Sigmoid colon (tissue), 6 donors: ENCODE measurements at regions not wholly inside any gene's neighbourhood (a gene's known extent, or its start where the extent isn't known, plus 50 kb on each side); places are given as distances from the start of the nearest gene placed in this dataset.

Experiments
- DNase-seq: peaks from one replicate; pipeline ENCODE4 v3.0.0-alpha.2; 2019
- H3K27ac ChIP-seq, 4 donors: fragments of 200-600 bp; sonication (generic); one replicate each; pipeline ENCODE4 v1.5.1; 2016 to 2019; ENCODE audit warnings: mild to moderate bottlenecking in 1 of 4
- H3K27me3 ChIP-seq, 3 donors: fragments of 200-600 bp; sonication (generic); one replicate each; pipeline ENCODE4 v1.5.1; 2019; ENCODE audit warnings: mild to moderate bottlenecking in 1 of 3
- H3K36me3 ChIP-seq, 4 donors: fragments of 200-600 bp; sonication (generic); one replicate each; pipeline ENCODE4 v1.5.1; 2016 to 2019
- H3K4me1 ChIP-seq, 4 donors: fragments of 200-600 bp; sonication (generic); one replicate each; pipeline ENCODE4 v1.5.1; 2017 to 2019
- H3K4me3 ChIP-seq, 4 donors: fragments of 200-600 bp; sonication (generic); one replicate each; pipeline ENCODE4 v1.5.1; 2017 to 2019; ENCODE audit warnings: mild to moderate bottlenecking in 2 of 4, moderate library complexity in 1 of 4
- H3K9me3 ChIP-seq, 4 donors: fragments of 200-600 bp in 3 of 4; sonication (generic) in 3 of 4; one replicate each; pipeline versions ENCODE4 v1.5.1 to v1.6.1; 2013 to 2019
- CTCF ChIP-seq, 4 experiments: fragments of 450-650 bp in 3 of 4; fragments of 200-600 bp in 1 of 4; IDR thresholded peaks; one replicate each; pipeline ENCODE4 v1.5.1; 2016 to 2019; ENCODE audit warnings: antibody characterized with exemption in 4 of 4, mild to moderate bottlenecking in 3 of 4, moderate library complexity in 2 of 4
- EP300 ChIP-seq, 4 donors: sonication (generic); formaldehyde crosslinking; IDR thresholded peaks; one replicate each; pipeline ENCODE4 v1.6.1; 2017; ENCODE audit warnings: antibody characterized with exemption in 4 of 4
- POLR2A ChIP-seq, 2 donors: fragments of 450-650 bp; IDR thresholded peaks; one replicate each; pipeline ENCODE4 v1.6.1; 2016; ENCODE audit warnings: antibody characterized with exemption in 2 of 2, mild to moderate bottlenecking in 2 of 2, moderate library complexity in 2 of 2
- POLR2AphosphoS5 ChIP-seq, 4 donors: sonication (generic); formaldehyde crosslinking; IDR thresholded peaks; one replicate each; pipeline ENCODE4 v1.6.1; 2017; ENCODE audit warnings: antibody characterized with exemption in 4 of 4
- WGBS, 2 donors: extraction: QIAGEN DNeasy Blood & Tissue Kit; methylation state at CpG; one replicate each; pipeline ENCODE4 v1.1.7; 2013; 5-methylcytosine and 5-hydroxymethylcytosine counted together
- intact Hi-C: fragments of 100-400 bp; cut with DNase I; formaldehyde crosslinking; loops from one replicate; pipeline ENCODE4 v1.15.1; 2023
- donor health status: healthy with polysubstance abuse.
- donor health status: healthy.

- no peaks in the 10 kb centered on the region for H3K27me3 ChIP-seq
- no peaks in the 10 kb centered on the region for H3K36me3 ChIP-seq
- 81 to 83% methylated on average over 8 of the region's 8 CpGs for WGBS, 2 donors
- DNase-seq, result no peak
- no peak overlapping the region for H3K27ac ChIP-seq
- intact Hi-C loops, result no loop called here
- H3K9me3 ChIP-seq, result no peaks in the 10 kb centered on the region
- TF ChIP-seq POLR2A (IDR thresholded peaks at IDR 0.05) (no peak), EP300 (IDR thresholded peaks at IDR 0.05) (no peak), CTCF (IDR thresholded peaks at IDR 0.05) (no peak), POLR2AphosphoS5 (IDR thresholded peaks at IDR 0.05) (no peak)
- no peak overlapping the region for H3K4me3 ChIP-seq
- H3K4me1 ChIP-seq, result peaks cover 0 to 5% (median 0%) of the 10 kb centered on the region in 4 donors
Measured at GRCh38 chr12:115319446-115320040, 635.6 kb upstream of the TBX3 start.

DNA sequence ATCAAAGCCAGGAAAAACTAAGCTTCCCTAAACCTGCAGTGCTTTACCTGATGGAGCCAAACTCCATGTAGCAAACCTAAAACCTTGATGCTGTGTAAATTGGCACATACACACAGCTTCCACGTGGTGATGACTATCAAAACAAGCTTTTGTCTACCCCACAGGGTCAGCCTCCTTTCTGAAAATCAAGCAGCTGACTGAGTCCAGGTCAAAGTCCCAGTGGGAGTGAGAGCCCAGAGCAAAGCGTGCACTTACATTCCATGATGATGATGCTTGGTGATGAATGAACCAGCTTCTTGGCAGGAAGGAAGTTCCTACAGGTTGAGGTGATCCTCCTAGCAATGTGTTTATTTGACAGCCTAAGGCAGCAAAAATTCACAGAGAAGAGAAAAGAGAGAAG, 630.0 kb upstream of the TBX3 start:
- Histone ChIP-seq H3K4me3 (no peak overlapping the region), H3K9me3 (no peaks in the 10 kb centered on the region), H3K27ac (no peak overlapping the region), H3K27me3 (no peaks in the 10 kb centered on the region), H3K4me1 (peaks cover 0 to 7% (median 3%) of the 10 kb centered on the region in 4 donors), H3K36me3 (no peaks in the 10 kb centered on the region)
- TF ChIP-seq CTCF (IDR thresholded peaks at IDR 0.05), result no peak
- TF ChIP-seq EP300 (IDR thresholded peaks at IDR 0.05), result no peak
- no peak for TF ChIP-seq POLR2AphosphoS5 (IDR thresholded peaks at IDR 0.05)
- no peak for TF ChIP-seq POLR2A (IDR thresholded peaks at IDR 0.05)
- 36 to 53% methylated on average over 2 of the region's 2 CpGs for WGBS, 2 donors
- DNase-seq, result no peak
- intact Hi-C loops, result no loop called here

- H3K4me3 ChIP-seq, result no peak overlapping the region
- H3K4me1 ChIP-seq, result peaks cover 0 to 7% (median 3%) of the 10 kb centered on the region in 4 donors
- no peaks in the 10 kb centered on the region for H3K36me3 ChIP-seq
- no peak overlapping the region for H3K27ac ChIP-seq
- H3K9me3 ChIP-seq, result no peaks in the 10 kb centered on the region
- intact Hi-C loops, result no loop called here
- TF ChIP-seq CTCF (IDR thresholded peaks at IDR 0.05) (no peak), EP300 (IDR thresholded peaks at IDR 0.05) (no peak), POLR2AphosphoS5 (IDR thresholded peaks at IDR 0.05) (no peak), POLR2A (IDR thresholded peaks at IDR 0.05) (no peak)
- H3K27me3 ChIP-seq, result no peaks in the 10 kb centered on the region
- DNase-seq, result no peak
- 77 to 80% methylated on average over 3 of the region's 3 CpGs for WGBS, 2 donors
Measured at GRCh38 chr12:115312901-115313300, 628.9 kb upstream of the TBX3 start.

DNA sequence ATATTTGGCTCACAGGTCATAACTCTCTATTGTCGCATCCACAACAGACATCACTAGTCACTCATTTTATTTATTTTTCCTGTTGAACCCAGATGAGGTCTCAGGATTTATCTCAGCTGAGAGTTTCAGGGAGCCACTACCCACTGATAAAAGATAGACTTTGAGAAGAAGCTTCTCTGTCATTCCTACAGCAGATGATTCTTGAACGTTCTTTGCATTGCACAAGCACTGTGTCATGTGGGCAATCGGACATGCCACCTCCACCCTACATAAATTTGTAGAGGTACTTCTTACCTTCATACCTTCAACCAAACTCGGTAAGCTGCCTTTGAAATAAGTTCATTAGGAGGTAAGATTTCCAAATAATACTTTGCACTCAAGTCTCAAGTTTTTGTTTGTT, 627.9 kb upstream of the TBX3 start:
- Histone ChIP-seq H3K27me3 (no peaks in the 10 kb centered on the region), H3K4me1 (peaks cover 0 to 7% (median 3%) of the 10 kb centered on the region in 4 donors), H3K4me3 (no peak overlapping the region), H3K9me3 (no peaks in the 10 kb centered on the region), H3K36me3 (no peaks in the 10 kb centered on the region), H3K27ac (no peak overlapping the region)
- no peak for TF ChIP-seq POLR2A (IDR thresholded peaks at IDR 0.05)
- TF ChIP-seq POLR2AphosphoS5 (IDR thresholded peaks at IDR 0.05), result no peak
- no peak for TF ChIP-seq CTCF (IDR thresholded peaks at IDR 0.05)
- no peak for TF ChIP-seq EP300 (IDR thresholded peaks at IDR 0.05)
- DNase-seq, result no peak
- intact Hi-C loops, result no loop called here
- 91% methylated on average over 4 of the region's 4 CpGs for WGBS, 2 donors

DNA sequence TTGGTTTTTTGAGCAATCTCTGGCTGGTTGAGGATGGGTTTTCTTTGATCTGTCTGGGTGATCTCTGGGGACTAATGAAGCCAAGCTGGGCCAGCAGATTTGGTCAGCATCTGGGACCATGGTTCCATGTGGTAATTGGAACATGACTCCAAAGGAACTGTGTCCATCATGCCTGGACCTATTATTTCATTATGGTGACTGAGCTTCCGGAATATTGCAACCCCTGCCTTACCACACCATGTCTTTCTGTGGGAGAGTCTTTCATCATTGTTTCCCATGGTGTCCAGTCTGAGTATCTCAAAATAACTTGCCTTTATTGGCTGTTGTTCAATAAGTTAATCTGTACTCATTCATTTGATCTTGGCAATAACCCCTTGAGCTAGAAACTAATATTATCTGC, 624.9 kb upstream of the TBX3 start:
- intact Hi-C loops, result no loop called here
- 97 to 98% methylated on average over 1 of the region's 1 CpG for WGBS, 2 donors
- DNase-seq, result no peak
- TF ChIP-seq EP300 (IDR thresholded peaks at IDR 0.05), result no peak
- TF ChIP-seq CTCF (IDR thresholded peaks at IDR 0.05), result no peak
- no peak for TF ChIP-seq POLR2AphosphoS5 (IDR thresholded peaks at IDR 0.05)
- no peak for TF ChIP-seq POLR2A (IDR thresholded peaks at IDR 0.05)
- Histone ChIP-seq H3K4me3 (no peak overlapping the region), H3K36me3 (no peaks in the 10 kb centered on the region), H3K27me3 (no peaks in the 10 kb centered on the region), H3K9me3 (no peaks in the 10 kb centered on the region), H3K27ac (no peak overlapping the region), H3K4me1 (peaks cover 0 to 3% (median 1%) of the 10 kb centered on the region in 4 donors)
